SK-N-SH (cell line): ENCODE measurements at regions not wholly inside any gene's neighbourhood (a gene's known extent, or its start where the extent isn't known, plus 50 kb on each side); places are given as distances from the start of the nearest gene placed in this dataset.

Experiments used
- CTCF ChIA-PET: fragments of 300-600, 350-600 bp; formaldehyde crosslinking; extraction: SDS; loops from one replicate; lab custom pipeline; 2021; lab: Yijun Ruan, JAX
- POLR2A ChIA-PET: fragments of 350-600 bp; sonication (Branson Sonifier 250); formaldehyde crosslinking; extraction: SDS; loops from one replicate; lab custom pipeline; 2020; ENCODE audit warnings: antibody characterized with exemption, inconsistent platforms; lab: Yijun Ruan, JAX
- DNase-seq: peaks from one replicate; pipeline ENCODE4 v3.0.0; 2012
- H2AFZ ChIP-seq: fragments of 200-600 bp; sonication (generic); 2 replicates; pipeline ENCODE4 v1.8.1; 2016; ENCODE audit warnings: antibody characterized with exemption, mild to moderate bottlenecking, low read depth
- H3F3A ChIP-seq: fragments of 200-600 bp; sonication (generic); replicated peaks from 2 replicates; pipeline ENCODE3; 2016; ENCODE audit warnings: antibody characterized with exemption, mild to moderate bottlenecking; ENCODE audit not compliant: insufficient read depth
- H3K27ac ChIP-seq, 2 experiments: fragments of 200-500 bp in 1 of 2; fragments of 200-600 bp in 1 of 2; sonication (Bioruptor generic) in 1 of 2; sonication (generic), shearing (Covaris generic) in 1 of 2; 2 replicates each; pipeline versions ENCODE4 v1.5.1 to v1.6.1; 2014 to 2016; ENCODE audit warnings: low read depth in 2 of 2, inconsistent platforms in 1 of 2, low read length in 1 of 2, mild to moderate bottlenecking in 1 of 2, mixed read lengths in 1 of 2
- H3K27me3 ChIP-seq: fragments of 200-600 bp; sonication (generic), shearing (Covaris generic); 2 replicates; pipeline ENCODE4 v1.6.1; 2016; ENCODE audit warnings: mixed run types; ENCODE audit not compliant: insufficient read depth
- H3K36me3 ChIP-seq, 2 experiments: fragments of 200-500 bp in 1 of 2; fragments of 200-600 bp in 1 of 2; sonication (Bioruptor generic) in 1 of 2; sonication (generic) in 1 of 2; replicated peaks in 1 of 2; 2 replicates each; pipeline versions ENCODE3 to v1.5.1; 2014 to 2016; ENCODE audit warnings: low read length in 1 of 2, mild to moderate bottlenecking in 1 of 2; ENCODE audit not compliant: insufficient read depth in 2 of 2, control insufficient read depth in 1 of 2
- H3K4me1 ChIP-seq, 2 experiments: fragments of 200-500 bp in 1 of 2; fragments of 200-600 bp in 1 of 2; sonication (Bioruptor generic) in 1 of 2; sonication (generic), shearing (Covaris generic) in 1 of 2; 2 replicates each; pipeline versions ENCODE4 v1.5.1 to v1.6.1; 2014 to 2016; ENCODE audit warnings: low read depth in 1 of 2, low read length in 1 of 2, mixed run types in 1 of 2; ENCODE audit not compliant: insufficient read depth in 2 of 2, control insufficient read depth in 1 of 2
- H3K4me2 ChIP-seq: fragments of 200-600 bp; sonication (generic), shearing (Covaris generic); 2 replicates; pipeline ENCODE4 v1.6.1; 2017; ENCODE audit warnings: mixed run types
- H3K4me3 ChIP-seq, 2 experiments: fragments of 200-500 bp in 1 of 2; fragments of 200-600 bp in 1 of 2; sonication (Bioruptor generic) in 1 of 2; sonication (generic), shearing (Covaris generic) in 1 of 2; 2 replicates each; pipeline versions ENCODE4 v1.5.1 to v1.8.1; 2014 to 2016; ENCODE audit warnings: low read depth in 2 of 2, inconsistent platforms in 1 of 2, low read length in 1 of 2, mild to moderate bottlenecking in 1 of 2, mixed read lengths in 1 of 2, moderate library complexity in 1 of 2
- H3K79me2 ChIP-seq: fragments of 200-600 bp; sonication (generic); 2 replicates; pipeline ENCODE4 v1.8.1; 2017; ENCODE audit warnings: mild to moderate bottlenecking; ENCODE audit not compliant: insufficient read depth
- H3K9ac ChIP-seq: fragments of 200-600 bp; sonication (generic); 2 replicates; pipeline ENCODE4 v1.6.1; 2017; ENCODE audit warnings: mixed run types
- H3K9me2 ChIP-seq: fragments of 200-600 bp; sonication (generic); 2 replicates; pipeline ENCODE4 v1.6.1; 2017; ENCODE audit warnings: mixed run types
- H3K9me3 ChIP-seq: fragments of 200-600 bp; sonication (generic); 2 replicates; pipeline ENCODE4 v1.6.1; 2017; ENCODE audit warnings: mixed run types, mild to moderate bottlenecking, moderate library complexity
- H4K20me1 ChIP-seq: fragments of 200-600 bp; sonication (generic); 2 replicates; pipeline ENCODE4 v1.6.1; 2017; ENCODE audit warnings: mild to moderate bottlenecking, mixed run types; ENCODE audit not compliant: insufficient read depth
- CHD2 ChIP-seq: fragments of 150-350 bp; IDR thresholded peaks from 2 replicates; pipeline ENCODE4 v1.6.1; 2018; ENCODE audit warnings: low read length; ENCODE audit not compliant: partially characterized antibody
- EZH2phosphoT487 ChIP-seq: fragments of 200-600 bp; sonication (generic); IDR thresholded peaks from 2 replicates; pipeline ENCODE4 v1.6.1; 2017; ENCODE audit warnings: low read depth, mixed run types, mild to moderate bottlenecking, antibody characterized with exemption, moderate library complexity, borderline replicate concordance
- MEF2A ChIP-seq: IDR thresholded peaks from 2 replicates; pipeline ENCODE4 v1.4.0; 2012; ENCODE audit warnings: low read depth, borderline replicate concordance
- NRF1 ChIP-seq: IDR thresholded peaks from 2 replicates; pipeline ENCODE4 v1.6.1; 2012; ENCODE audit warnings: low read depth, mild to moderate bottlenecking, low read length
- PBX3 ChIP-seq: IDR thresholded peaks from 2 replicates; pipeline ENCODE4; 2012
- POLR2AphosphoS5 ChIP-seq: IDR thresholded peaks from 2 replicates; pipeline ENCODE4 v1.6.1; 2012; ENCODE audit warnings: low read depth, low read length
- RCOR1 ChIP-seq: fragments of 150-350 bp; IDR thresholded peaks from 2 replicates; pipeline ENCODE4 v1.6.1; 2017; ENCODE audit warnings: antibody characterized with exemption, low read length
- RXRA ChIP-seq: IDR thresholded peaks from 2 replicates; pipeline ENCODE4 v1.4.0; 2012; ENCODE audit warnings: low read depth, mild to moderate bottlenecking, borderline replicate concordance
- SIN3A ChIP-seq: IDR thresholded peaks from 2 replicates; pipeline ENCODE4 v1.6.1; 2012; ENCODE audit warnings: low read depth, mild to moderate bottlenecking, low read length, moderate library complexity, borderline replicate concordance
- SMC3 ChIP-seq: IDR thresholded peaks from 2 replicates; pipeline ENCODE4 v1.6.1; 2012; ENCODE audit warnings: low read depth, low read length, improper control_type of control experiment
- TCF12 ChIP-seq: IDR thresholded peaks from 2 replicates; pipeline ENCODE4 v1.4.0; 2012
- TEAD4 ChIP-seq: IDR thresholded peaks from 2 replicates; pipeline ENCODE4 v1.4.0; 2012; ENCODE audit warnings: mild to moderate bottlenecking, borderline replicate concordance; ENCODE audit not compliant: insufficient read depth
- WGBS: methylation state at CpG from one replicate; pipeline ENCODE4 v1.1.6; 2017; ENCODE audit warnings: low lambda C conversion rate; 5-methylcytosine and 5-hydroxymethylcytosine counted together
- TF ChIP-seq, protein P1 (sequence below): IDR thresholded peaks from 2 replicates; pipeline ENCODE4 v1.4.0; 2012; ENCODE audit warnings: low read depth, borderline replicate concordance
- TF ChIP-seq, protein P2 (sequence below): fragments of 200-600 bp; sonication (generic); IDR thresholded peaks from 2 replicates; pipeline ENCODE4 v1.6.1; 2017; ENCODE audit warnings: antibody characterized with exemption, mild to moderate bottlenecking, moderate library complexity

DNA sequence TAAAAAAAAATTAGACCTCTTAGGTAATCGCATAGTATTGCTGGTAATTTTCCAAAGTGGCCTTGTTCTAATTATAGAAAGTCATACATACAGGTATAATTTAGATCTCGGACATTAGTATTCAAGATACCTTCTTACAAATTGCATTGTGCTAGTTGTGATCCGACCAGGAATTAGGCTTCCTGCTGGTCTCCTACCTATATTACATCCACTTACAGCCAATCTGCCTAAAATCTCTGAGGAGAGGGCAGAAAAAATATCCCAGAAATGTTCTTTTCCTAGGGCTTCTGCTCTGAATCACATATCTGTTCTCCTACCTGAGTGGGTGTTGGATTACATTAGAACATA is 314.7 kb upstream of the GULP1 start:
- CTCF ChIA-PET = no interaction called here
- Histone ChIP-seq H3K79me2 (no peaks in the 10 kb centered on the region), H2AFZ (no peak overlapping the region), H3F3A (peaks cover 6% of the 10 kb centered on the region), H3K36me3 (no peaks in the 10 kb centered on the region), H4K20me1 (no peaks in the 10 kb centered on the region), H3K27me3 (no peaks in the 10 kb centered on the region), H3K4me2 (no peak overlapping the region), H3K27ac (no peak overlapping the region), H3K4me3 (no peak overlapping the region), H3K4me1 (no peaks in the 10 kb centered on the region; a peak in 1 of 4 replicates), H3K9me2 (no peaks in the 10 kb centered on the region; the same call in 1 of the 2 replicates), H3K9ac (no peak overlapping the region), H3K9me3 (no peaks in the 10 kb centered on the region; the same call in 1 of the 2 replicates)
- POLR2A ChIA-PET = no interaction called here
- DNase-seq = no peak
- WGBS = 85% methylated on average over 3 of the region's 3 CpGs
- TF ChIP-seq MEF2A = no peak
- TF ChIP-seq NRF1 = no peak
- no peak for TF ChIP-seq RCOR1
- TF ChIP-seq EZH2phosphoT487 = no peak
- TF ChIP-seq TEAD4 = no peak
- no peak for TF ChIP-seq CHD2
- TF ChIP-seq SMC3 = no peak
- no peak for TF ChIP-seq PBX3

- TF ChIP-seq, protein P1, sequence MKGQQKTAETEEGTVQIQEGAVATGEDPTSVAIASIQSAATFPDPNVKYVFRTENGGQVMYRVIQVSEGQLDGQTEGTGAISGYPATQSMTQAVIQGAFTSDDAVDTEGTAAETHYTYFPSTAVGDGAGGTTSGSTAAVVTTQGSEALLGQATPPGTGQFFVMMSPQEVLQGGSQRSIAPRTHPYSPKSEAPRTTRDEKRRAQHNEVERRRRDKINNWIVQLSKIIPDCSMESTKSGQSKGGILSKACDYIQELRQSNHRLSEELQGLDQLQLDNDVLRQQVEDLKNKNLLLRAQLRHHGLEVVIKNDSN = no peak
- no peak for TF ChIP-seq PBX3
- no peak for TF ChIP-seq MEF2A
- no peak for TF ChIP-seq POLR2AphosphoS5
- TF ChIP-seq, protein P2, sequence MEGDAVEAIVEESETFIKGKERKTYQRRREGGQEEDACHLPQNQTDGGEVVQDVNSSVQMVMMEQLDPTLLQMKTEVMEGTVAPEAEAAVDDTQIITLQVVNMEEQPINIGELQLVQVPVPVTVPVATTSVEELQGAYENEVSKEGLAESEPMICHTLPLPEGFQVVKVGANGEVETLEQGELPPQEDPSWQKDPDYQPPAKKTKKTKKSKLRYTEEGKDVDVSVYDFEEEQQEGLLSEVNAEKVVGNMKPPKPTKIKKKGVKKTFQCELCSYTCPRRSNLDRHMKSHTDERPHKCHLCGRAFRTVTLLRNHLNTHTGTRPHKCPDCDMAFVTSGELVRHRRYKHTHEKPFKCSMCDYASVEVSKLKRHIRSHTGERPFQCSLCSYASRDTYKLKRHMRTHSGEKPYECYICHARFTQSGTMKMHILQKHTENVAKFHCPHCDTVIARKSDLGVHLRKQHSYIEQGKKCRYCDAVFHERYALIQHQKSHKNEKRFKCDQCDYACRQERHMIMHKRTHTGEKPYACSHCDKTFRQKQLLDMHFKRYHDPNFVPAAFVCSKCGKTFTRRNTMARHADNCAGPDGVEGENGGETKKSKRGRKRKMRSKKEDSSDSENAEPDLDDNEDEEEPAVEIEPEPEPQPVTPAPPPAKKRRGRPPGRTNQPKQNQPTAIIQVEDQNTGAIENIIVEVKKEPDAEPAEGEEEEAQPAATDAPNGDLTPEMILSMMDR = no peak
- TF ChIP-seq TCF12 = no peak
- TF ChIP-seq CHD2 = no peak
- TF ChIP-seq RXRA = no peak
- no peak for TF ChIP-seq NRF1
- no peak for TF ChIP-seq SIN3A
- H3K9me2 ChIP-seq = no peaks in the 10 kb centered on the region; the same call in 1 of the 2 replicates
- 94% methylated on average over 3 of the region's 3 CpGs for WGBS
Observed at GRCh38 chr2:187978356-187978755, 313.3 kb upstream of the GULP1 start.

More at GRCh38 chr2:187978356-187978755, 313.3 kb upstream of the GULP1 start:
- Histone ChIP-seq H3K4me3 (no peak overlapping the region), H3K4me1 (peaks cover 0 to 4% of the 10 kb centered on the region in 2 experiments; a peak in 3 of 4 replicates), H3K9me3 (no peaks in the 10 kb centered on the region; the same call in 1 of the 2 replicates), H3K27me3 (no peaks in the 10 kb centered on the region), H3K36me3 (no peaks in the 10 kb centered on the region), H3K79me2 (no peaks in the 10 kb centered on the region), H4K20me1 (no peaks in the 10 kb centered on the region), H3K27ac (no peak overlapping the region), H2AFZ (no peak overlapping the region), H3K9ac (no peak overlapping the region), H3K4me2 (no peak overlapping the region), H3F3A (peaks cover 6% of the 10 kb centered on the region)
- DNase-seq = no peak
- CTCF ChIA-PET = no interaction called here
- POLR2A ChIA-PET = no interaction called here
